PC-9 (cell line): ENCODE measurements at regions not wholly inside any gene's neighbourhood (a gene's known extent, or its start where the extent isn't known, plus 50 kb on each side); places are given as distances from the start of the nearest gene placed in this dataset.

ENCODE experiments used
- EZH2 ChIP-seq: fragments of 200-600 bp; sonication (generic); IDR thresholded peaks from 2 replicates; pipeline ENCODE4 v1.8.0; 2017; ENCODE audit warnings: antibody characterized with exemption, low read depth
- TF ChIP-seq, protein P1 (sequence below): fragments of 200-600 bp; sonication (generic); conservative IDR thresholded peaks from 2 replicates; pipeline ENCODE4 v1.6.1; 2017; ENCODE audit warnings: mixed run types, antibody characterized with exemption, mild to moderate bottlenecking, moderate library complexity

DNA sequence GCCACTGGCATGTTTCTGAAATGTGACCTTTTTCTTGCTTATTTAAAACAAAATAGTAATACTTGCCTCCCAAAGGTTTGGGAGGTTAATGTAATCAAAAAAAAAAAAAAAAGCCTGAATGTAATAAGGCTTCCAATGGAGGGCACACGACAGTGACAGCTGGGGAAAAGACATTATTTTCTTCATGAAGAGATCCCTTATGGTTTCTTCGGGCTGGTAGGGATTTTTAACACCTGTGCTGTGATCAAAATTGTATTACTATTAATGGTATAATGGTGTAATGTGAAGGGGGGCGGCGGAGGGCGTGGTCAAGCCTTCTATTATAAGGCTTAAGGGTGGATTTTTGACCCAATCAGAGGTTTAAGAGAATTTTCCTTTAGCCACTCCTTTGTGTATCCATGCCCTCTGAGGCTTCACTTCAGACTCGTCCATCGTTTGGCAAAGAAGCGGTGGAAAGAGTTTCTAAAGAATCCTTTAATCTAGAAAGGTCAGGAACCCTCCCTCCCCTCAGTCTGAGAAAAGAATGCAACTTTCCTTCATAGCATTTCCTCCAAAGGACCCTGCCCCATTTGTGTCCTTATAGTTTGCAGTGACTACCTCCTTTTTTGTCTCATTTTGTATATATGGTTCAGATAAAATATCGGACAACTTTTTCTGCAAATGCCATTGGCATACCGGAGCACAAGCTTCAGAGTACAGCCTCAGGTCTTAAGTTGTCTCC is 89.5 kb upstream of the CHD2 start:
- TF ChIP-seq, protein P1, sequence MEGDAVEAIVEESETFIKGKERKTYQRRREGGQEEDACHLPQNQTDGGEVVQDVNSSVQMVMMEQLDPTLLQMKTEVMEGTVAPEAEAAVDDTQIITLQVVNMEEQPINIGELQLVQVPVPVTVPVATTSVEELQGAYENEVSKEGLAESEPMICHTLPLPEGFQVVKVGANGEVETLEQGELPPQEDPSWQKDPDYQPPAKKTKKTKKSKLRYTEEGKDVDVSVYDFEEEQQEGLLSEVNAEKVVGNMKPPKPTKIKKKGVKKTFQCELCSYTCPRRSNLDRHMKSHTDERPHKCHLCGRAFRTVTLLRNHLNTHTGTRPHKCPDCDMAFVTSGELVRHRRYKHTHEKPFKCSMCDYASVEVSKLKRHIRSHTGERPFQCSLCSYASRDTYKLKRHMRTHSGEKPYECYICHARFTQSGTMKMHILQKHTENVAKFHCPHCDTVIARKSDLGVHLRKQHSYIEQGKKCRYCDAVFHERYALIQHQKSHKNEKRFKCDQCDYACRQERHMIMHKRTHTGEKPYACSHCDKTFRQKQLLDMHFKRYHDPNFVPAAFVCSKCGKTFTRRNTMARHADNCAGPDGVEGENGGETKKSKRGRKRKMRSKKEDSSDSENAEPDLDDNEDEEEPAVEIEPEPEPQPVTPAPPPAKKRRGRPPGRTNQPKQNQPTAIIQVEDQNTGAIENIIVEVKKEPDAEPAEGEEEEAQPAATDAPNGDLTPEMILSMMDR: no peak
- no peak for TF ChIP-seq EZH2
